Esophagus muscularis mucosa (tissue), 4 donors: ENCODE measurements at regions not wholly inside any gene's neighbourhood (a gene's known extent, or its start where the extent isn't known, plus 50 kb on each side); places are given as distances from the start of the nearest gene placed in this dataset.

ENCODE experiments used
- DNase-seq: peaks from one replicate; pipeline ENCODE4 v3.0.0-alpha.2; 2017; ENCODE audit errors: extremely low spot score
- H3K27ac ChIP-seq, 4 donors: fragments of 200-600 bp; sonication (generic); replicated peaks in 1 of 4; 1 replicate in 3 of 4; 2 replicates in 1 of 4; pipeline ENCODE4 v1.5.1; 2016 to 2019; ENCODE audit warnings: mild to moderate bottlenecking in 1 of 4
- H3K27me3 ChIP-seq, 4 donors: fragments of 200-600 bp; sonication (generic); one replicate each; pipeline versions ENCODE4 v1.5.1 to v1.6.0; 2016 to 2019
- H3K36me3 ChIP-seq, 4 donors: fragments of 200-600 bp; sonication (generic); one replicate each; pipeline ENCODE4 v1.5.1; 2016 to 2019
- H3K4me1 ChIP-seq, 4 donors: fragments of 200-600 bp; sonication (generic); one replicate each; pipeline ENCODE4 v1.5.1; 2016 to 2019
- H3K4me3 ChIP-seq, 4 donors: fragments of 200-600 bp; sonication (generic); 1 replicate in 2 of 4; 2 replicates in 2 of 4; pipeline ENCODE4 v1.5.1; 2016 to 2019; ENCODE audit warnings: mild to moderate bottlenecking in 4 of 4, moderate library complexity in 1 of 4
- H3K9me3 ChIP-seq, 4 donors: fragments of 200-600 bp; sonication (generic); 1 replicate in 3 of 4; 2 replicates in 1 of 4; pipeline ENCODE4 v1.5.1; 2016 to 2019
- CTCF ChIP-seq, 3 experiments: fragments of 200-600 bp in 2 of 3; fragments of 450-650 bp in 1 of 3; sonication (generic) in 2 of 3; IDR thresholded peaks; one replicate each; pipeline ENCODE4 v1.5.1; 2017 to 2019; ENCODE audit warnings: antibody characterized with exemption in 3 of 3, mild to moderate bottlenecking in 2 of 3, moderate library complexity in 1 of 3
- EP300 ChIP-seq: sonication (generic); formaldehyde crosslinking; IDR thresholded peaks from one replicate; pipeline ENCODE4 v1.6.1; 2017; ENCODE audit warnings: antibody characterized with exemption
- POLR2A ChIP-seq: fragments of 450-650 bp; IDR thresholded peaks from one replicate; pipeline ENCODE4 v1.6.1; 2017; ENCODE audit warnings: antibody characterized with exemption, moderate library complexity, mild to moderate bottlenecking, low read depth
- POLR2AphosphoS5 ChIP-seq, 2 donors: sonication (generic); formaldehyde crosslinking; IDR thresholded peaks; one replicate each; pipeline ENCODE4 v1.6.1; 2017; ENCODE audit warnings: antibody characterized with exemption in 2 of 2
- WGBS: methylation state at CpG from one replicate; pipeline ENCODE4 v1.1.5; 2018; 5-methylcytosine and 5-hydroxymethylcytosine counted together
- intact Hi-C: fragments of 100-400 bp; cut with DNase I; formaldehyde crosslinking; loops from one replicate; pipeline ENCODE4 v1.15.1; 2023

GRCh38 chr2:220845766-220846273, 726.3 kb downstream of the EPHA4 start:
- no peak for DNase-seq
- Histone ChIP-seq H3K27ac (no peak overlapping the region), H3K27me3 (no peaks in the 10 kb centered on the region), H3K4me3 (no peak overlapping the region), H3K36me3 (no peaks in the 10 kb centered on the region), H3K4me1 (no peaks in the 10 kb centered on the region), H3K9me3 (no peaks in the 10 kb centered on the region)
- TF ChIP-seq CTCF (IDR thresholded peaks at IDR 0.05): no peak
- no peak for TF ChIP-seq POLR2AphosphoS5 (IDR thresholded peaks at IDR 0.05)
- TF ChIP-seq EP300: no peak
- TF ChIP-seq POLR2A: no peak
- 96% methylated on average over 1 of the region's 1 CpG for WGBS
- intact Hi-C loops: no loop called here

DNA sequence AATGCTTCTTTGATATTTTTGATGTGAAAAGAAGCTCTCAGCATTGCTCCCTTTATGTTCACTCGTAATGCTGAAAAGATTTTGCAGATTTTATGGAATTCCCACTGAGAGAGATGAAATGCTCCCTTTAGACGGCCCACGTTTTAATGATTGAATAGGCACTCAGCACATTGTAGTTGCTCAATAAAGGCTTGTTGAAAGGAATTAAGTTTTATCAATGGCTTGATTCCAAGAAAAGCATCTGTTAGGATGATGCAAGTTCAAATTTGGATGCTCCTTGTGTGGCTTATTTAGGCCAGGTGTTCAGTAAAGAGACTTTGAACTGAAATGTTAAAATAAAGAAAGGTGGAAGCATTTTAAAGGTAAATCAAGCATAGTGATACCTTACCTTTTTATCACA, 725.1 kb downstream of the EPHA4 start:
- WGBS: 86% methylated on average over 3 of the region's 3 CpGs
- no peak overlapping the region for H3K4me3 ChIP-seq

DNA sequence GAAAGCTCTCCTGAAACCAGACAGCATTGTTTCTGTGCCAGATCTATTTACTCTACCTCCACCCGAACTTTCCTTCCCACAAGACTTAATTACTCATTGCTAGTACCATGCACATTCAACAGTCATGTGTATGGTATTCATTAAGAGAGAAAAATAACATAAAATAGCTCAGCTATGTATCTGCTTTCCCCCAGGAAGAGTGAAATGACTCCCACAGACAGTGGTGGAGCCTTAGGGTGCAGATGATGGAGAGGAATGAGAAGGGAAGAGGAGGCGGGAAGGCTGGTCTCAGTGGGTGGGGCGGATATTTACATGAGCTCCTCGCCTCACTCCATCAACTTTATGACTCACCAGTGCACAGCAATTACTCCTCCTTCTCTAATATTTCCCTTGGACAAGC, 724.5 kb downstream of the EPHA4 start:
- intact Hi-C loops: no loop called here
- WGBS: 59% methylated on average over 4 of the region's 4 CpGs
- Histone ChIP-seq H3K9me3 (no peaks in the 10 kb centered on the region), H3K36me3 (no peaks in the 10 kb centered on the region), H3K4me3 (no peak overlapping the region), H3K27me3 (no peaks in the 10 kb centered on the region), H3K27ac (no peak overlapping the region), H3K4me1 (no peaks in the 10 kb centered on the region)
- TF ChIP-seq EP300 (no peak), CTCF (IDR thresholded peaks at IDR 0.05) (no peak), POLR2A (no peak), POLR2AphosphoS5 (IDR thresholded peaks at IDR 0.05) (no peak)
- no peak for DNase-seq

More for the DNA sequence above, 725.1 kb downstream of the EPHA4 start:
- Histone ChIP-seq H3K4me1 (no peaks in the 10 kb centered on the region), H3K27ac (no peak overlapping the region), H3K27me3 (no peaks in the 10 kb centered on the region), H3K9me3 (no peaks in the 10 kb centered on the region), H3K36me3 (no peaks in the 10 kb centered on the region)
- intact Hi-C loops: no loop called here
- DNase-seq: no peak
- TF ChIP-seq POLR2A (no peak), CTCF (IDR thresholded peaks at IDR 0.05) (no peak), EP300 (no peak), POLR2AphosphoS5 (IDR thresholded peaks at IDR 0.05) (no peak)

GRCh38 chr2:220849433-220849832, 722.7 kb downstream of the EPHA4 start:
- WGBS: 80% methylated on average over 5 of the region's 5 CpGs
- H3K4me1 ChIP-seq: no peaks in the 10 kb centered on the region
- DNase-seq: no peak
- intact Hi-C loops: no loop called here
- H3K36me3 ChIP-seq: no peaks in the 10 kb centered on the region
- H3K27ac ChIP-seq: no peak overlapping the region
- no peak for TF ChIP-seq CTCF (IDR thresholded peaks at IDR 0.05)
- TF ChIP-seq POLR2AphosphoS5 (IDR thresholded peaks at IDR 0.05): no peak
- TF ChIP-seq EP300: no peak
- TF ChIP-seq POLR2A: no peak
- H3K4me3 ChIP-seq: no peak overlapping the region
- no peaks in the 10 kb centered on the region for H3K27me3 ChIP-seq
- H3K9me3 ChIP-seq: no peaks in the 10 kb centered on the region

- no peak overlapping the region for H3K27ac ChIP-seq
- H3K36me3 ChIP-seq: no peaks in the 10 kb centered on the region
- no peak for TF ChIP-seq CTCF (IDR thresholded peaks at IDR 0.05)
- no peak for TF ChIP-seq POLR2A
- no peak for TF ChIP-seq EP300
- no peak for TF ChIP-seq POLR2AphosphoS5 (IDR thresholded peaks at IDR 0.05)
- H3K4me1 ChIP-seq: no peaks in the 10 kb centered on the region
- DNase-seq: no peak
- H3K27me3 ChIP-seq: no peaks in the 10 kb centered on the region
- H3K4me3 ChIP-seq: no peak overlapping the region
- no peaks in the 10 kb centered on the region for H3K9me3 ChIP-seq
- WGBS: 80% methylated on average over 3 of the region's 3 CpGs
- intact Hi-C loops: no loop called here
Measured at GRCh38 chr2:220850116-220850515, 722.0 kb downstream of the EPHA4 start.
